Panc1 (cell line): ENCODE measurements at regions not wholly inside any gene's neighbourhood (a gene's known extent, or its start where the extent isn't known, plus 50 kb on each side); places are given as distances from the start of the nearest gene placed in this dataset.

Experiments
- ATAC-seq: fragments of 200-7000 bp; cut with Tn5 transposase; 2 replicates; pipeline ENCODE4 v1.9.1; 2020; ENCODE audit warnings: mild to moderate bottlenecking, moderate library complexity
- BruUV-seq: library from RNA; stranded (reverse); fragments of 400-500 nt; replicated peaks from 2 replicates; lab custom pipeline; 2021; lab: Mats Ljungman, UMichigan
- CTCF ChIA-PET: fragments of 300-600 bp; sonication (Branson Sonifier 250); formaldehyde crosslinking; loops from one replicate; lab custom pipeline; 2022; ENCODE audit warnings: antibody characterized with exemption; lab: Charles Lee
- POLR2A ChIA-PET: fragments of 300-600 bp; sonication (Branson Sonifier 250); formaldehyde crosslinking; loops from one replicate; lab custom pipeline; 2022; ENCODE audit warnings: antibody characterized with exemption; lab: Charles Lee
- DNase-seq: peaks from one replicate; pipeline ENCODE4 v3.0.0-alpha.2; 2010; ENCODE audit warnings: low read depth, low spot score
- H3K27ac ChIP-seq: 2 replicates; pipeline ENCODE4 v1.5.1; 2011; ENCODE audit warnings: mild to moderate bottlenecking, low read length, inconsistent platforms
- H3K27me3 ChIP-seq: fragments of 200-500 bp; sonication (Bioruptor generic); 2 replicates; pipeline ENCODE4 v1.6.0; 2014; ENCODE audit warnings: low read length, inconsistent platforms; ENCODE audit not compliant: control insufficient read depth, insufficient read depth
- H3K36me3 ChIP-seq: fragments of 200-500 bp; sonication (Bioruptor generic); 2 replicates; pipeline ENCODE4 v1.5.1; 2014; ENCODE audit warnings: inconsistent platforms, mild to moderate bottlenecking, low read length, moderate library complexity; ENCODE audit not compliant: control insufficient read depth, insufficient read depth
- H3K4me1 ChIP-seq: 2 replicates; pipeline ENCODE4 v1.5.1; 2011; ENCODE audit warnings: inconsistent platforms, mild to moderate bottlenecking, low read length, moderate library complexity; ENCODE audit not compliant: control insufficient read depth, insufficient read depth
- H3K4me3 ChIP-seq, 2 experiments: 2 replicates each; pipeline ENCODE4 v1.5.1; 2011 to 2012; ENCODE audit warnings: low read depth in 2 of 2, low read length in 2 of 2, mild to moderate bottlenecking in 2 of 2, inconsistent platforms in 1 of 2, moderate library complexity in 1 of 2
- H3K9me3 ChIP-seq: fragments of 200-500 bp; sonication (Bioruptor generic); 2 replicates; pipeline ENCODE4 v1.5.1; 2014; ENCODE audit warnings: low read depth, mild to moderate bottlenecking, inconsistent platforms, low read length, moderate library complexity; ENCODE audit not compliant: control insufficient read depth, insufficient read depth
- CTCF ChIP-seq: fragments of 450-650 bp; IDR thresholded peaks from 2 replicates; pipeline ENCODE4 v1.5.1; 2017; ENCODE audit warnings: mild to moderate bottlenecking
- POLR2AphosphoS5 ChIP-seq: IDR thresholded peaks from 2 replicates; pipeline ENCODE4 v1.6.1; 2012; ENCODE audit warnings: mild to moderate bottlenecking, low read depth, low read length, moderate library complexity
- REST ChIP-seq, 2 experiments: IDR thresholded peaks; 2 replicates each; pipeline ENCODE4 v1.6.1; 2011 to 2012; ENCODE audit warnings: low read depth in 2 of 2, control low read depth in 1 of 2, low read length in 1 of 2, mild to moderate bottlenecking in 1 of 2, moderate library complexity in 1 of 2; ENCODE audit not compliant: insufficient read depth in 1 of 2
- SIN3A ChIP-seq: IDR thresholded peaks from 2 replicates; pipeline ENCODE4 v1.6.1; 2012; ENCODE audit warnings: low read depth, mild to moderate bottlenecking, low read length, moderate library complexity, borderline replicate concordance; ENCODE audit not compliant: insufficient read depth
- TCF7L2 ChIP-seq: IDR thresholded peaks from 2 replicates; pipeline ENCODE4 v1.6.1; 2011; ENCODE audit warnings: mild to moderate bottlenecking, low read depth, low read length, inconsistent platforms
- in situ Hi-C: cut with HindIII; loops from 2 replicates; pipeline ENCODE4 v1.10.0; 2016; ENCODE audit warnings: low sequenced_read_pairs, low pct_unique_long_range_greater_than_20kb
- intact Hi-C: fragments of 100-400 bp; cut with micrococcal nuclease; formaldehyde crosslinking; loops from one replicate; pipeline ENCODE4 v1.10.0; 2022; ENCODE audit not compliant: unreplicated experiment

GRCh38 chr19:30118221-30118620 is 176.2 kb downstream of the URI1 start:
- TF ChIP-seq CTCF (no peak), SIN3A (no peak), REST (IDR thresholded peaks at IDR 0.05; ENCODE audit: insufficient read depth in 1 of 2, low read depth in 2 of 2, low read length in 1 of 2) (no peak), POLR2AphosphoS5 (no peak)
- H3K4me3 ChIP-seq = no peak overlapping the region
- BruUV-seq = no TSS peak
- intact Hi-C loops = no loop called here
- no peak for DNase-seq
- H3K4me1 ChIP-seq = no peaks in the 10 kb centered on the region
- ATAC-seq = no peak
- ChIA-PET CTCF (no interaction called here), POLR2A (no interaction called here)
- no peaks in the 10 kb centered on the region for H3K9me3 ChIP-seq
- H3K36me3 ChIP-seq = no peaks in the 10 kb centered on the region
- H3K27ac ChIP-seq = no peak overlapping the region
- peaks cover 2% of the 10 kb centered on the region; the same call in 1 of the 2 replicates for H3K27me3 ChIP-seq
- in situ Hi-C loops = no loop called here

- no peaks in the 10 kb centered on the region for H3K4me1 ChIP-seq
- DNase-seq (no peak), ATAC-seq (no peak)
- in situ Hi-C loops (no loop called here), intact Hi-C loops (no loop called here)
- POLR2A ChIA-PET = no interaction called here
- no peak overlapping the region for H3K27ac ChIP-seq
- TF ChIP-seq CTCF (no peak), POLR2AphosphoS5 (no peak), TCF7L2 (no peak), SIN3A (no peak), REST (IDR thresholded peaks at IDR 0.05; ENCODE audit: insufficient read depth in 1 of 2, low read depth in 2 of 2, low read length in 1 of 2) (no peak)
- no peaks in the 10 kb centered on the region for H3K9me3 ChIP-seq
- H3K36me3 ChIP-seq = no peaks in the 10 kb centered on the region
- H3K27me3 ChIP-seq = peaks cover 2% of the 10 kb centered on the region; the same call in 1 of the 2 replicates
- CTCF ChIA-PET = no interaction called here
- no peak overlapping the region for H3K4me3 ChIP-seq
- no TSS peak for BruUV-seq
Observed at GRCh38 chr19:30118760-30119159, 176.7 kb downstream of the URI1 start.
